HG03558 (cell line): ENCODE measurements at regions not wholly inside any gene's neighbourhood (a gene's known extent, or its start where the extent isn't known, plus 50 kb on each side); places are given as distances from the start of the nearest gene placed in this dataset.

ENCODE experiments used
- ATAC-seq: cut with Tn5 transposase; IDR thresholded peaks from one replicate; pipeline ENCODE4 v1.9.1; 2021; ENCODE audit warnings: moderate number of reproducible peaks; ENCODE audit not compliant: unreplicated experiment; ENCODE audit errors: extremely low read depth

- no peak for ATAC-seq
Observed at GRCh38 chr10:90975096-90975495, 54.2 kb upstream of the ANKRD1 start.

GRCh38 chr10:90977162-90977854 is 56.4 kb upstream of the ANKRD1 start:
- ATAC-seq = peak; percentile 49

DNA sequence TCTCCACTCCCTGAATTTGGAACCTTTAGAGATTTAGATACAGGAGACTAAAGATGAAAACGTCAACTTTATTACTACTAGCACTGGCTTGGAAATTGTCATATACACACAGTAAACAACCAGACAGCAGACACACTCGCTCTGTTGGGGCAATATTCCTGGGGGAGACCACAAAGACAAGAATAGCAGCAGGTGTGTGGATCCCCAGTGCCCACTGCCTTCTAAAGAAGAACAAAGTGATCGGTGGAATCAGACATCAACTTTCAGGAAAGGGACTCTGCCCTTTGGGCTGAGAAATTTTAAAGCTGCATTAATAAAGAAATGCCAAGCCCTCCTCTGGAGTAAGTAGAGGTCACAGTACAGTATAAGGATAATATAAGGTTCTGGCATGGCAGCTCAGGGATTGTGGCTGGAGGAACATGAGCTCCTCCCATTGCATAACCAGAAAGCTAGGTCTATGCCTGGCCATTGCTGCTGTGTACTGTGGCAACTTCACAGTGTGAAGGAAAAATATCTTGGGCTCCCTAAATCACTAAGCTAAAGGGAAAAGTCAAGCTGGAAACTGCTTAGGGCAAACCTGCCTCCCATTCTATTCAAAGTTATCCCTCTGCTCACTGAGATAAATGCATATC is 57.1 kb upstream of the ANKRD1 start:
- ATAC-seq = no peak

GRCh38 chr10:90982406-90983008 is 61.6 kb upstream of the ANKRD1 start:
- no peak for ATAC-seq

DNA sequence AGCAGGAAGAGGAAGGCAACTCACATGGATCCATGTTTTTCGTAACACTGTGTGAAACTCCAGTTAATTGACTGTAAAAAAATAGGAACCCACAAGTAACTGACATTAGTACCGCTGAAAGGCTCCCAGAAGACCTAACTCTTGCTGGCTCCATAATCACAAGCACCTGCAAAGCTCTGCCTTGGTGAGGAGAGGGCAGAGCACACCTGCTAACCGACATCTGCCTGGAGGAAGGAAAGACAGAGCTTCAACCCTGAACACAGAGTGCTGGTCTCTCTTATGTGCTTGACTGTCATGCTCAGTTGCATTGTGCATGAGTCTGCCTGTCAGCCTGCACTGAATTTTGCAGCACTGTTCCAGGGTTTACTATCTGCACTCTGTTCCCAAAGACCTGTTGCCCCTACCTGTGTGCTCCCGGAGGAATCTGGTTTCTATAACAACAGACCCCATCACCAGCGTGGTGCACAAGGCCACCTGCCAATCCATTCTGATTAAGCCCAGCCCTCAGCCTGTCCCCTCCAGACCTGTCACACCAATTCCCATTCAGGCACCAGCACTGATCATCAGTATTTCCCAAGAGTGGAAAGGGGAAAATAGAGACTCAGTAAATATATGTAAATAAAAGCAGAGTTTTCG is 63.1 kb upstream of the ANKRD1 start:
- ATAC-seq = no peak

DNA sequence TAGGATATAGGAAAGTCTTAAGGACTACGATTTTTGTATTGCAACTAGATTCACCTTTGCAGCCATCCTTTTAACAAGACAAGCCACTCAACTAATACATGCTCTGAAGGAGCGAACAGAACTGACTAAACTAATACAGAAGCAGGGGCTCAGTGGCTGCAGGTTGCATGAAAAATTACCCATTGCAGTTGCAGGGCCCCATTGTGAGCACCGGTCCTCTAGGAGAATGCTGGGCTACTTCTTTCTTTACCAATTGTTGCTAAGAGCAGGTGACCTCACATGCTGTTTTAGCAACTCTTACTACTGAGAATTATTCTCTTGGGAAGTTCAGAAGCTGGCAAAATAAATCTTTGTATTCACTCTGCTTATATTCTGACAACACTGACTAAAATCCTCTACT is 64.0 kb upstream of the ANKRD1 start:
- ATAC-seq = no peak

- ATAC-seq = no peak
Observed at GRCh38 chr10:90985321-90985933, 64.5 kb upstream of the ANKRD1 start.

DNA sequence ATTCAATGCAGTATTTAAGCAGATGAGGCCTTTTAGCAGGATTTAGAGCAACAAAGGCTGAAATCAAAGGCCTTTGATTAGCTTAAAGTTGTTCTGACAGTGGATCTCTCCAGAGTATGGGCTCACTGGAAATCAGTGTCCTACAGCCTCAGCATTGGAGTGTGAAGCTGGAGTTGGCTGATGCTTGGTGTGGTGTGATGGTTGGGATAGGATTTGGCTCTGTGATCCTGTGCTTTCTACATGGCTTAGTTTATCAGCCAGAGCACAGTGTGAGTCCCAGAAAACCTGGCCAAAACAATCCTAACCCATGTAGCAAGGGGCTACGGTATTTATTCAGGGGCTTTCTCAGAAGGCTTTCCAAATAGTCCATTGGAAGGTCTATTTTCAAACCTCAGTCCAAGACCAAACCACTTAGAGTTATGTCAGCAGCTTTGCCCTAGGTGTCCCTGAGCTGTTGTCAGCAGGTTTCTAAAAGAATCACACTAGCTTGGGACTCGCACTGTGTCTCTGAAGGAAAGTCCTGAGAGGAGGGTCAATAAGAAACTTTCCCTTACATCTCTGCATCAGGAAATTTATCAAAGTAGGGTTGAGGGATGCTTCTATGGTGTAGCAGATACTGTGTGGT is 65.4 kb upstream of the ANKRD1 start:
- no peak for ATAC-seq

GRCh38 chr10:90986870-90987269 is 66.0 kb upstream of the ANKRD1 start:
- ATAC-seq = no peak

GRCh38 chr10:90987383-90987782 is 66.5 kb upstream of the ANKRD1 start:
- no peak for ATAC-seq

GRCh38 chr10:90988024-90988423 is 67.1 kb upstream of the ANKRD1 start:
- no peak for ATAC-seq

GRCh38 chr10:90988802-90989201 is 67.9 kb upstream of the ANKRD1 start:
- ATAC-seq = no peak

DNA sequence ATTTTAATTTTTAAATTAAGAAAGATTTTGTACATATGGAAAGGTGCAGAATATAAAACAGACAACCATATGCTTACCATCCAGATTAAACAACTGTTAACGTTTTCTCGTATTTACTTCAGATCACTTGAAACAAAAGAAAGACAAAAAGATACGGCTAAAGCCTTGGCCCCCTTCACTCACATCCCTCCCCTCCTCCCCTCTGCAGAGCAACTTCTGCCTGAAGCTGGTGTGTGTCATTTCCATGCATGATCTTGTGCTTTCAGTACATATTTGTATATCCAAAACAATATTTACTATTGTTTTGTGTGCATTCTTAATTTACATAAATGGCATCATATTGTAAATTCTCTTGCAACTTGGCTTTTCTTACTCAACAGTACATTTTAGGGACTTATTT is 68.5 kb upstream of the ANKRD1 start:
- ATAC-seq = no peak

DNA sequence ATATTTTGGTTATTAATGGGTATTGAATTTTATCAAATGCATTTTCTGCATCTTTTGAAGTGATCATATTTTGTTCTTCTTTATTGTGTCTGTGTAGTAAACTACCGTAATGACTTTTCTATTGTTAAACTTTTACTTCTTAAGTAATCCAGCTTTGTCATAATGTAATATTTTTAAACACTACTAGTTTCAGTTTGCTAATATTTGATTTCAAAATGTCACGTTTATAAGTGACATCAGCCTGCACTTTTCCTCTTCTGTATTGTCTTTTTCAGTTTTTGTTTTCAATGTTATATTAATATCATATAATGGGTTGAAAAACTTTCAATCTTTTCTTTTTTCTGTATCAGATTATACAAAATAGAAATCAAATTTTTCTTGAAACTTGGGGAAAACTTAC is 71.6 kb upstream of the ANKRD1 start:
- ATAC-seq = no peak

- ATAC-seq = peak; percentile 39
Observed at GRCh38 chr10:90993340-90993739, 72.5 kb upstream of the ANKRD1 start.

- ATAC-seq = no peak
Observed at GRCh38 chr10:90997670-90998069, 76.8 kb upstream of the ANKRD1 start.

- ATAC-seq = no peak
Observed at GRCh38 chr10:90998733-90999511, 78.0 kb upstream of the ANKRD1 start.

DNA sequence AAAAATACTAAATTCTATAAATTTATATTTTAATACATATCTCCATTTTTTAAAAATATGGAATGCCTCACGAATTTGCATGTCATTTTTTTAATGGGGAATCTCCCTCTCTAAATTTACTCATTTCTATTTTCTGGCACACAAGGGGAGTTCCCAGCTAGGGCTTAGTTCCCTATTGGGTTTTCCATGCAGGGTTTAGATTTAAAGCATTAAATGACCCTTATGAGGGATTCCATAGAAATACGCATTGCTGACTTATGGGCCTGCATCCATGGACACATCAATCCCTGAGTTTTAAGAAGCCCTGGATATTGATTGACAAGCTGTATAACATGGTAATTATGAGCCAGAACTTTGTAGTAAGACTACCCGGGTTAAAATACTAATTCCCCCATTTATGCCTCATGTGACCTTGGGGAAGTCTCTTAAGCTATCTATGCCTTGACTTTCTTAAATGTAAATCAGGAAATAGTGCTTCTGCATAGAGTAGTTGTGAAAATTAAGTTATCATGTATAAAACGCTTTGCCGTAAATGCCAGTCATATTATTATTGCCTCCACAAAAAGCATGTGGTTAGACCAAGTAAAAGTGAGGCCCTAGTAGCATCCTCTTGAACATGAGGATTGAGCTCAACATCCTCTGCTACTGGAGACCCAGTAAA is 78.8 kb upstream of the ANKRD1 start:
- peak; percentile 31 for ATAC-seq

GRCh38 chr10:91000470-91000869 is 79.6 kb upstream of the ANKRD1 start:
- no peak for ATAC-seq
